ENCODE measurements at regions not wholly inside any gene's neighbourhood (a gene's known extent, or its start where the extent isn't known, plus 50 kb on each side); places are given as distances from the start of the nearest gene placed in this dataset.

DNA sequence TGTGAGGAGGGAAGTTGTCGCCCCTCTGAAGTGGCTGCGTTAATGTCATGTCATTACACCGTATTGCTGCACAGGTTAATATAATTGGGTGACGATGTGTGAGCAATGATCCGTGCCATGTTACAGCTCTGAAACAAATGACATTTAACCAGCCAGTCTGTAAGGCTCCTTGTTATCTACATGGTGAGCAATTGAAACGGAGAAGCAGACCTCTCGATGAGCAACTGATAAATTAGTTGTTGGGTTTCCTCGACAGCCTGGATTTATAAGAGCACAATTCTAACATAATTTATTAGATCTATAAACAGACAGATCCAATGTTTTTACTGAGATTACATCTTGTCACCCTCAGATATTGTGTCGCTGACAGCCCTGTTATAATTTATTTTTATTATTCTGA, 49.9 kb upstream of the MAFB start:
- no peak for DNase-seq

DNA sequence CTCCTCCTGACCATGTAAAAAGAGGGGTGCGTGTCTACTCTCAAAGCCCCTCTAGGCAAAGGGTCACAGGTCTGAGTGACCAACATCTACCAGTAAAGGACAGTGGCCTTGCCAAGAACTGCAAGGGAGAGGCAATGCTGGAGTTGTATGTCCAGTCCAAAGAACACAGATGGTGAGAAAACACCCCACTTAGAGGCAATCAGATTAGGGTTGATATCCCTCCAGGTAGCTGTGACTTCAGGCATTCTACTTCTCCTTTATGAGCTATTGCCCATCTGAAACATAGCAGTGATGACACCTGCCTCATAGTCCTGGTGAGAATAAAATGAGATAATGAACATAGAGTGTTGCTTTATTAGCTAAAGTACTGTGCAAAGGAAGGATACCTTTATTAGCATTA, 50.8 kb upstream of the MAFB start:
- DNase-seq: no peak

- peak; percentile 34 for DNase-seq
These were observed 52.6 kb upstream of the MAFB start for GRCh38 chr20:40741507-40742106.

- DNase-seq: peak; percentile 14
These were observed 54.2 kb upstream of the MAFB start for GRCh38 chr20:40743141-40743775.

DNA sequence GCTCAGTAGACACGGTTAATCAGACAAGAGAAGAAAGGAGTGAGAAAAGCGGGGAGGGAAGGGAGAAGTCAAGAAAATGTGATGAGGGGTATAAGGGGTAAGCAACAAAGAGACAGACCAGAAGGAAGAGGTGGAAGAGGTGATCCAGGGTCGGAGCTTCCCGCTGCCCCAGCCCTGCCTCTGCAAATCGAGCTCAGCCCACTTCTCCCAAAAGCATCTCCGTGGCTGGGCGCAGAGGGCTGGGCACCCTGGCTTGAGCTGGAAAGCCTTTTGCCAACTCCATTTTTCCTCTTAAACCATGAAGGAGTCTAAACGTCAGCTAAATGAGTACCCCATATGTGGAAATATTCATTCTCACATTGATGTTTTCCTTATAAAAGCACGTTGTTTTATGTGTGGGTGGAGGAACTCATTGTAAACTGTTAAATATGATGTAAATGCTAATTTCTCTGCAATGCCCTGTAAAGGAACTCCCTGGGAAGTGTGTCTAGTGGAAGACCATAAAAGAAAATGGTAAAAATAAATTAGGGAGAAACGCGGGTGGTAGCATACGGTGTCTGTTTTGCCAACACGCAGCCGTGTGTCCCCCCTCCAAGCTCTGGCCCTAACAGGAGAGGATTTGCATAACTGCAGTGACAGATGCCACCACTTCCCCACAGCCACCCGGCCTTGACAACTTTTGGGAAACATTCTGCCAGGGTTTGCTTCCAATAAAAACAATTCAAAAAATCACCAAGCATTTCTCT, 55.2 kb upstream of the MAFB start:
- no peak for DNase-seq

DNA sequence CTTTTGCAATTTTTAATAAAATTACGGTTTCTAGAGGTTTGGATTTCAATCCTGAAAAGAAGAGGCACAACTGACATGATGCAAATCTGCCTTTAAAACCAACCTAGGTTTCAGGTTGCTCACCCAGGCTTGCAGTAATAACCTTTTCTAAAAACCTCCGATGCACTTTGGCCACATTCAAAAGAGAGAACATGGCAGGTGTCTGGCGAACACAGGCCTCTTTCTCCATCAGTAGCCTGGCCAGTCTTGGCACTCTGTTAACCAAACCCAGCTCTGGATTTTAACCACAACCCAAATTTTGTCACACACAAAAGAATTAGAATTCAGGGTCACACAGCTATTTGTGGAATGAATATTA, 55.8 kb upstream of the MAFB start:
- DNase-seq: no peak

DNA sequence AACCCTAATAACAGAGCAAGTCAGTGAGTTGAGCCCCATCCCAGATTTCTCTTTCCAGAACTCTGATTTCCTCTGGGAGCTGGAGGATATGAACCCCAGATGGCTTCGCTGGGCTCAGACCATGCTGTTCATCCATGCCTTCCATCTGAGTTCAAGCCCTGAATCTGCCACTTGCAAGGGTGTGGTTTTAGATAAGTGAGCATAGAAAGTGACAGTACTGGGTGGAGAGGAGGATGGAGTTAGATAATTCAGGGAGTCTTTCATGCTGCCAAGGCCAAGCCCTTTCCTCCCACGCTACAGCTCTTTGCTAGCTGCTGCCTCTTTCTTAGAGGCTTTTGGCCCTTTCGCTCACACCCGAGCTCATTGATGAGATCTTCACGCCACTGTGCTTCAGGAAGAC, 57.2 kb upstream of the MAFB start:
- no peak for DNase-seq

GRCh38 chr20:40748182-40748581, 59.1 kb upstream of the MAFB start:
- no peak for DNase-seq

DNA sequence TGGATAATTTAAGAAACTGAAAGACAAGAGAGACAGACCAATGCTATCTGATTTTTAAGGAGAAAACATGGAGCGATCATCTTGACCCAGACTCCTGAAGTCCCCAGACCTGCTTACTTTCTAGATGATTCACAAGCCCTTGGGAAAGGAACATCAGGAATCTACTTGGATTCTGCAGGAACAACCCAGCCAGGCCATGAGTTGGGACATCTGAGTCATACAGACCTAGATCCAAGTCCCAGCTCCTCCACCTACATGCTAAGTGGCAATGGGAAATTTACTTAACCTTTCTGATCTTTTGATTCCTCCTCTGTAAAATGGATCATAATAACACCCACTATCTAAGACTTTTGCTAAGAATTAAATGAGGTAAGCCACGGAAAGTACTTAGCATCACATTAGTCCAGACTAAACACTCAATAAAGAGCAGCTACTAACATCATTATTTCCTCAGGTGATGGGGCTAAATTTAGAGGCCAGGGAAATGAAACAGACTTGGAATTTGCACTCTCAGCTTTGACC, 61.0 kb upstream of the MAFB start:
- DNase-seq: no peak

- no peak for DNase-seq
These were observed 61.6 kb upstream of the MAFB start for GRCh38 chr20:40750541-40751035.

DNA sequence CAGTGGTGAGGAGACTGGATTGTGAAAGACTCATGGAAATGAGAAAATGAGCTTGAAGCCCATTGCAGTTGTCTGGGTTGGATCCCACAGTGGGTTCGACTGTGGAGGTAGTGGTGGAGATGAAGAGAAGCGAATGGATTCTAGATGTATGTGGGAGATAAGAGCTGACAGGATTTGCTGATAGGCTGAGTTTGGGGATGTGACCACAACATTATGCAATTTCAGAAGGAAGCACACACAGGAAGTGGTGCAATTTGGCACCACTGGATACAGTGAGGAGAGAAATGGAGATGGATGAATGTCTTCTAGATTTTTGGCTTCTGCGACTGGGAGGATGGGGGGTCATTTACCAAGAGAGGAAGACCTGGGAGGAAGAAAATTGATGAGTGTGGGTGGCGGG, 64.4 kb upstream of the MAFB start:
- no peak for DNase-seq

DNA sequence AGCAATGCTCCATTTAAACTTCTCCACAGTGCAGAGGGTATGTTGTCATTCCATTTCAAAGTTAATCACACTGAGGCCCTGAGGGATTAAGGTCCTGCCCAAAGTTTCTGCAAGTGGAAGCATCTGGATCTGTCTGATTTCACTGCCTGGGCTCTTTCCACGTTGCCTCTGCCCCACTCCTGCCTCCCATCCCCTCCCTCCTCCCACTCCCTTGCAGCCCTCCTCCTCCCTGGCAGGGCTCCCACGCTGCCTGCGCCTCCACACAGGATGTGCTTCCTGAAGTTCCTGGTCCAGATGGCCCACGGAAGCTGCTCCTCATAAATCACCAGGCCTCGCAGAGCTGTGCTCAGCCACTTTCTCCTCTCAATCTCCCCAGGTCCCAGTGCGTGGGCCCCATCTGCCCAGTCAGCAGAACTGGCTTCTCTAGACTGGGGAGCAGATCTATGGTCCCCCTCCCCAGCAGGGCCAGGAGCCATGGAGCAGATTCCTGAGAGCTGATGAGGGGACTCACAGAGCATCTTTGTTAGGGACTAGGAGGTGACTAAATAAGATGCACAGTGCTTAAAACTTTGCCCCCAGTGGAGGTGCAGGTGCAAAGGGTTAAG, 65.4 kb upstream of the MAFB start:
- DNase-seq: no peak

DNA sequence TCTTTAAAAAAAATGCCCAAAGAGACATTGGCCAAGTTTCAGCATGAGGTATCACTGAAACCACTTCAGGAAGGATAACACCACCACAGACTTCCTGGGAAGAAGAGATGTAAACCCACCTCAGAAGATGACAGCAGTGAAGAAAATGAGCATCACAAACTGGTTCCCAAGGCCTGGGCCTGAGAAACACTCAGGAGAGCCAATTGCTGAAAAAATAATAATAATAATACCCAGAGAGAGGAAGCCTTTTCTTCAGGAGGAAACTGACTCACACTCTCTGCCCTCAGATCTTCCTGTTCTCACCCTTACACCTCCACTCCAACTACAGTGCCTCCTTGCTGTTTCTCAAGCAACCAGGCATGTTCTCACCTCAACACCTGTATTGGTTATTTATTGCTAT, 68.1 kb upstream of the MAFB start:
- DNase-seq: no peak

- DNase-seq: no peak
These were observed 69.8 kb upstream of the MAFB start for GRCh38 chr20:40758790-40759189.

DNA sequence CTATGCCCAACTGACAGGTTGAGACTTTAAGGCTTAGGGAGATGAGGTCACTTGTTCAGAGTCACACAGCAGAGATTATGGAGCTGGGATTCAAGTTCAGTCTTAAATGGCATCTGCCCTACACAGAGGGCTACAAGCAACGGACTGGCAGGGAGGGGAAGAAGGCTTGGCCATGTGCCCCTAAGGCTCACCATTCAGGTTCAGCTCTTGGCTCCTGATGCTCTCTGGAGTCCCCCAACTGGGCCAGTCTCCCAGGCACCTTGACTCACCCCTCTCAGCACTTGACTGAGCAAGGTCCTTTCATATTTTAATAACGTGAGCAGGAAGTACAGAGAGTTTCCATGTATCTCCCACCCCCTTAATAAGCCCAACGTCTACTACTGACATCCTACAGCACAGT, 71.4 kb upstream of the MAFB start:
- no peak for DNase-seq

- DNase-seq: peak; percentile 34
These were observed 74.7 kb upstream of the MAFB start for GRCh38 chr20:40763646-40764295.

DNA sequence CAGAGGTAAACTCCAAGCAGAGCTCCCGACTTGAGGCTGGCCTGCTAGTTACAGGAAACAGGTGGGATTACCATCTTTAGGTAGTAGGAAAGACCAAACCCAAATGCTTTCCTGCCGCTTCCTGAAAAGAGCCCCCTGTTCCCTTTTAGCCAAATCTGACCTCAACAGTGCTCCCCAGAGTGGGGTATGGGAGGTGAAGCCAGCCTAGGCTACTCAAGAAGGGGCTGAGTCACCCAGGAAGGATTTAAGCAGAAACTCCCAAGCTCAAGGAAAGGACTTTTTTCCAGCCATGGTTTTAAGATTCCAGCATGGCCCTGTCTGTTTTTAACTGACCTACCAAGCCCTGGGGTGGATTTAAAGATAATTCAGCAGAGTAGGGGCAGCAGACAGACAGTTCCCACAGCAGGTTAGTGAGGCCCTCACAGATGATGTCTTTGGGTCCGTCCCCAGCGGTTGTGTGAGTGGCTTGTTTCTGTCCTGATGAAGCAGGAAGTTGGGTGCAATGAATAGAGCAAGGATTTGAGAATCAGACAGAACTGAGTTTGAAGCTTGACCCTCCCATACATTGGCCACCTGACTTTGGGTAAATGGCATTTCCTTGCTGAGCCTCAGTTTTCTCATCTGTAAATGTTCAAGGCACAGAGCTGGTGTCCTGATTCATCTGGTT, 76.9 kb upstream of the MAFB start:
- no peak for DNase-seq

DNA sequence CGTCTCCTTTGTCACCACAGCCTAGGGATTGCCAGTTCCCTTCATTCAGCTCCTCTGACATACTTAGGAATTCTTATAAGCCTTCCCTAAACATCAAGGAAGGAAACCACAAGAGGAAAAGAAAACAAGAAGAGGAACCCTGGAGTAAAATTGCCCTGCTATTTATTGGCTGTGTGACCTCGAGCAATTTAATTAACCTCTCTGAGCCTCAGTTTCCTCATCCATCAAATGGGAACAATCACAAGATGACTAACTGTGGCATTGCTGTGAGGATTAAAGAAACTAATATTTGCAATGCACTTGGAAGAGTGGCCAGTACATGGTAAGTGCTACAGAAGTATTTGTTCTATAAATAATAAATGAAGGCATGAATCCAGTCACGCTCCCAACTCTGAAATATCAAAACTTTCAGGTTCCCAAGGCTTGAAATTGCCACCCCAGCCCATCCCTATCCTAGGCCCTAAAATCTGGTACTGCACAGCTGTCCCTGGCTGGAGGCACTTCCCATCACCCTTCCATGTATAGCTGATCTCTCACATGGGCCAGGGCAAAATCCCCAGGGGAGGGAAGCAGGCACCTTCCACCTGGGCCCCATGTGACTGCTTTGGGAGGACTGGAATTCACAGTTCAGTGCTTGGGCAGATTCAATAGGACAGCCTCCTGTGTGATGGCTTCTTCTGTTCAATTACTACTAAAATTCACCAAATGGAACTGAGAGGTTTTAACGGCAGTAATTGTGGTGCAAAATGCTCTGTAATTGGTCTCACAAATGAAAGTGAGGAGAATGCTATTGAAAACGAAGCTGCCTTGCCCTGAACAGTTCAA, 78.0 kb upstream of the MAFB start:
- no peak for DNase-seq

DNA sequence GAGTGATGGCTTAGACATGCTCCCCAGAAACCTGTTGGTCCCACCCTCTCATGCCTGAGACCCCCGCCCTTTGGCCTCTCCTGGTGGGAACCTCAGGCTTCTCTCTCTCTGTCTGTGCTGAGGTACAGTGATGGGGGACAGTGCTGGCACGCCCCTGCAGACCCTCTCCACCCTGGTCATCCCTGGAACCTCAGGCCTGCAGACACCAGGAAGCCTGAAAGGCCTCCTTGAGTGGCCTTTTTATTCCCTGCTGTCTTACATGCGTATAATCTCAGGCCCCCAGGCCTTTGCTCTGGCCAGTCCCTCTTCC, 78.5 kb upstream of the MAFB start:
- no peak for DNase-seq

GRCh38 chr20:40768105-40768504, 79.1 kb upstream of the MAFB start:
- DNase-seq: no peak

DNA sequence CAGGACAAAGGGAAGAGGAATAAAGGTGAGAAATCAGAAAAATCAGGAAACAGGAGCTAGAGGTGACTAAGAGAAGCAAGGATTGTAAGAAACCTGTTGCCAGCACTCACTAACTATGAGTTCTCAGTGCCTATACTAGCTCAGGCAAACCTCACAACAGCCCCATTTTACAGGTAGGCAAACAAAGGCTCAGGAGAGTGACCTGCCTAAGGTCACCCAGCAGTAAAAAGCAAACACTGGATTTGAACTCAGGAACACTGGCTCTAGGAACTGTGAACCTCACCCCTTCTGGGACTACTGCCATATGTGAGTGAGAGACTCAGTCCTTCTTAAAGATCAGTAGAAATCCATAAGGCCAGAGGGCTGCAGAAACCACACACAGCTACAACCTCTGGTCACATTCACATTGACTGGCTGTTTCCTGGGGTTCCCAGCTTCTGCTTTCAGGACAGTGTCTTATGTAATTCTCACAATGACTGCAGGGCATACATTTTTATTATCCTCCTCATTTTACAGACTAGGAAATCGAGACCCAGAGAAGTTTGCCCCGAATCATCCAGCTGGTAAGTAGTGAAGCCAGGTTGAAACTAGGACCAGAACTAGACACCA, 80.7 kb upstream of the MAFB start:
- no peak for DNase-seq
